ENCODE measurements at regions not wholly inside any gene's neighbourhood (a gene's known extent, or its start where the extent isn't known, plus 50 kb on each side); places are given as distances from the start of the nearest gene placed in this dataset.

GRCh38 chr4:181193131-181193930, 1049.9 kb upstream of the TENM3 start:
- TF ChIP-seq EZH2 (IDR thresholded peaks at IDR 0.05) (no peak), POLR2AphosphoS5 (IDR thresholded peaks at IDR 0.05; ENCODE audit: borderline replicate concordance, low read depth, low read length) (no peak), FOXP2 (optimal IDR thresholded peaks at IDR 0.05; ENCODE audit: control extremely low read depth, extremely low read length, insufficient read depth) (no peak)
